ENCODE measurements at regions not wholly inside any gene's neighbourhood (a gene's known extent, or its start where the extent isn't known, plus 50 kb on each side); places are given as distances from the start of the nearest gene placed in this dataset.
"Not testable (repeated sequence)": the region's sequence is repeated elsewhere in the genome, so short reads cannot be mapped to it uniquely, and the experiment has no call there.

- POLR2A ChIA-PET = no interaction called here
- CTCF ChIA-PET = interaction anchor here (0.6 to 4.5 kb wide), 4 partner anchors 52 to 938 kb away, joined by 3 to 71 read pairs (median 20); no protein-coding TSS in a partner anchor
- intact Hi-C loops (cut with micrococcal nuclease) = loop anchor here (5.0 to 10.0 kb wide), 4 partner anchors 212 to 1095 kb away; partner anchors contain the start of gene SATB1
Measured at GRCh38 chr3:18987070-18987469, 161.2 kb upstream of the KCNH8 start.

GRCh38 chr3:18982920-18983319 lies 165.4 kb upstream of the KCNH8 start:
- ChIA-PET CTCF (interaction anchor here (1.1 kb wide), 1 partner anchor 8 kb away, joined by 3 read pairs; no protein-coding TSS in a partner anchor), POLR2A (no interaction called here)
- peaks cover 3% of the 10 kb centered on the region for H3K4me1 Mint-ChIP-seq (ENCODE audit: insufficient read depth, unreplicated experiment)
- no TSS peak for BruUV-seq (replicated peaks)
- H3K4me3 Mint-ChIP-seq (ENCODE audit: unreplicated experiment) = no peak overlapping the region
- peaks cover 6% of the 10 kb centered on the region for H3K9me3 Mint-ChIP-seq (ENCODE audit: unreplicated experiment)
- H3K27me3 Mint-ChIP-seq (ENCODE audit: insufficient read depth, unreplicated experiment) = no peaks in the 10 kb centered on the region
- no peak for DNase-seq (ENCODE audit: unreplicated experiment)
- no peaks in the 10 kb centered on the region for H3K36me3 Mint-ChIP-seq (ENCODE audit: insufficient read depth, unreplicated experiment)
- peak overlapping the region; percentile 40 for H3K27ac Mint-ChIP-seq (ENCODE audit: low read depth, unreplicated experiment)
- intact Hi-C loops (cut with micrococcal nuclease) = loop anchor here (10.0 kb wide), 3 partner anchors 208 to 688 kb away; partner anchors contain the start of gene SATB1
- no peak for TF ChIP-seq CTCF (IDR thresholded peaks at IDR 0.05; ENCODE audit: unreplicated experiment)

More at GRCh38 chr3:18987070-18987469, 161.2 kb upstream of the KCNH8 start:
- DNase-seq (ENCODE audit: unreplicated experiment) = no peak
- H3K36me3 Mint-ChIP-seq (ENCODE audit: insufficient read depth, unreplicated experiment) = no peaks in the 10 kb centered on the region
- no peak overlapping the region for H3K27ac Mint-ChIP-seq (ENCODE audit: low read depth, unreplicated experiment)
- no TSS peak for BruUV-seq (replicated peaks)
- no peaks in the 10 kb centered on the region for H3K27me3 Mint-ChIP-seq (ENCODE audit: insufficient read depth, unreplicated experiment)
- no peak for TF ChIP-seq CTCF (IDR thresholded peaks at IDR 0.05; ENCODE audit: unreplicated experiment)
- H3K9me3 Mint-ChIP-seq (ENCODE audit: unreplicated experiment) = no peaks in the 10 kb centered on the region
- no peak overlapping the region for H3K4me3 Mint-ChIP-seq (ENCODE audit: unreplicated experiment)
- peaks cover 6% of the 10 kb centered on the region for H3K4me1 Mint-ChIP-seq (ENCODE audit: insufficient read depth, unreplicated experiment)

GRCh38 chr3:18976102-18976501 lies 172.2 kb upstream of the KCNH8 start:
- H3K27me3 Mint-ChIP-seq (ENCODE audit: insufficient read depth, unreplicated experiment); H3K4me3 Mint-ChIP-seq (ENCODE audit: unreplicated experiment); H3K27ac Mint-ChIP-seq (ENCODE audit: low read depth, unreplicated experiment); intact Hi-C loops (cut with micrococcal nuclease); POLR2A ChIA-PET; H3K36me3 Mint-ChIP-seq (ENCODE audit: insufficient read depth, unreplicated experiment); BruUV-seq (replicated peaks); H3K4me1 Mint-ChIP-seq (ENCODE audit: insufficient read depth, unreplicated experiment): not testable (repeated sequence)
- peak; percentile 27 for DNase-seq (ENCODE audit: unreplicated experiment)
- CTCF ChIA-PET = interaction anchor here (2.9 kb wide), 1 partner anchor 13 kb away, joined by 16 read pairs; no protein-coding TSS in a partner anchor
- H3K9me3 Mint-ChIP-seq (ENCODE audit: unreplicated experiment) = peaks cover 22% of the 10 kb centered on the region

GRCh38 chr3:18968120-18968519 lies 180.2 kb upstream of the KCNH8 start:
- DNase-seq (ENCODE audit: unreplicated experiment) = peak; percentile 80
- TF ChIP-seq CTCF (IDR thresholded peaks at IDR 0.05; ENCODE audit: unreplicated experiment) = no peak
- intact Hi-C loops (cut with micrococcal nuclease) = no loop called here
- CTCF ChIA-PET = interaction anchor here (0.5 to 2.8 kb wide), 3 partner anchors 13 to 77 kb away, joined by 3 to 16 read pairs (median 4); no protein-coding TSS in a partner anchor
- Mint-ChIP-seq H3K4me1 (ENCODE audit: insufficient read depth, unreplicated experiment) (peaks cover 17% of the 10 kb centered on the region), H3K27me3 (ENCODE audit: insufficient read depth, unreplicated experiment) (no peaks in the 10 kb centered on the region), H3K36me3 (ENCODE audit: insufficient read depth, unreplicated experiment) (no peaks in the 10 kb centered on the region), H3K4me3 (ENCODE audit: unreplicated experiment) (no peak overlapping the region), H3K9me3 (ENCODE audit: unreplicated experiment) (peaks cover 15% of the 10 kb centered on the region), H3K27ac (ENCODE audit: low read depth, unreplicated experiment) (peak overlapping the region; percentile 25)
- BruUV-seq (replicated peaks) = no TSS peak
- POLR2A ChIA-PET = no interaction called here

GRCh38 chr3:18965781-18966180 lies 182.5 kb upstream of the KCNH8 start:
- TF ChIP-seq CTCF (IDR thresholded peaks at IDR 0.05; ENCODE audit: unreplicated experiment) = no peak
- Mint-ChIP-seq H3K4me1 (ENCODE audit: insufficient read depth, unreplicated experiment) (peaks cover 17% of the 10 kb centered on the region), H3K9me3 (ENCODE audit: unreplicated experiment) (peaks cover 7% of the 10 kb centered on the region), H3K27ac (ENCODE audit: low read depth, unreplicated experiment) (no peak overlapping the region), H3K4me3 (ENCODE audit: unreplicated experiment) (no peak overlapping the region), H3K36me3 (ENCODE audit: insufficient read depth, unreplicated experiment) (no peaks in the 10 kb centered on the region), H3K27me3 (ENCODE audit: insufficient read depth, unreplicated experiment) (no peaks in the 10 kb centered on the region)
- POLR2A ChIA-PET = no interaction called here
- intact Hi-C loops (cut with micrococcal nuclease) = no loop called here
- CTCF ChIA-PET = no interaction called here
- DNase-seq (ENCODE audit: unreplicated experiment) = no peak
- no TSS peak for BruUV-seq (replicated peaks)
